ENCODE measurements at regions not wholly inside any gene's neighbourhood (a gene's known extent, or its start where the extent isn't known, plus 50 kb on each side); places are given as distances from the start of the nearest gene placed in this dataset.

GRCh38 chr11:130670200-130670599 is 221.8 kb downstream of the ADAMTS15 start:
- ChIA-PET POLR2A (ENCODE audit: low non-redundant PET) (no interaction called here), CTCF (no interaction called here)
- TF ChIP-seq CTCF (conservative IDR thresholded peaks at IDR 0.05; ENCODE audit: low read depth): no peak
- no peak overlapping the region for H3K27ac ChIP-seq
- DNase-seq (ENCODE audit: low spot score): no peak

- no peak for DNase-seq (ENCODE audit: low spot score)
- CTCF ChIA-PET: no interaction called here
- TF ChIP-seq CTCF (conservative IDR thresholded peaks at IDR 0.05; ENCODE audit: low read depth): no peak
- peak overlapping the region; percentile 37 for H3K27ac ChIP-seq
- POLR2A ChIA-PET (ENCODE audit: low non-redundant PET): no interaction called here
Observed at GRCh38 chr11:130671801-130672700, 223.6 kb downstream of the ADAMTS15 start.

DNA sequence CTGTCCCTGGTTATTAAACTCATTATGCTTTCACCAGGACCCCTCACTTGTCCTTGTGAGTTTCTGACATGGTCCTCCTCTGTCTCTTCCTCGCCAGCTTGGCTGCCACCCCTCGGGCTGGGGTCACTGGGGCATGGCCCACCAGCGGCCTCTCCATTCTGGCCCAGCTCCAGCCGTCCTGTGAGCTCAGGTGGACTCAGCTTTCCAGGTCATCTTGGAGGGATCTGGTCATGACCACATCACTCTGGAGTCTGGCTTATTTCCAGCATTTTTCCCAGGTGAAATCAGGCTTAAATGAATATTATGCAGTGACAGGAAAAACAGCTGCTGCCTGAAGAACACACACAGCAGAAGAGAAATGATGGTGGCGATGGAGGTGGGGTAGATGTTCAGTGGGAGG is 224.5 kb downstream of the ADAMTS15 start:
- DNase-seq (ENCODE audit: low spot score): no peak
- peak overlapping the region; percentile 37 for H3K27ac ChIP-seq
- no peak for TF ChIP-seq CTCF (conservative IDR thresholded peaks at IDR 0.05; ENCODE audit: low read depth)
- CTCF ChIA-PET: interaction anchor here (0.6 kb wide), 1 partner anchor 15 kb away, joined by 4 read pairs; no protein-coding TSS in a partner anchor
- POLR2A ChIA-PET (ENCODE audit: low non-redundant PET): no interaction called here

GRCh38 chr11:130673698-130674097 is 225.3 kb downstream of the ADAMTS15 start:
- ChIA-PET CTCF (interaction anchor here (0.6 kb wide), 1 partner anchor 16 kb away, joined by 4 read pairs; no protein-coding TSS in a partner anchor), POLR2A (ENCODE audit: low non-redundant PET) (no interaction called here)
- H3K27ac ChIP-seq: no peak overlapping the region
- no peak for DNase-seq (ENCODE audit: low spot score)
- no peak for TF ChIP-seq CTCF (conservative IDR thresholded peaks at IDR 0.05; ENCODE audit: low read depth)

DNA sequence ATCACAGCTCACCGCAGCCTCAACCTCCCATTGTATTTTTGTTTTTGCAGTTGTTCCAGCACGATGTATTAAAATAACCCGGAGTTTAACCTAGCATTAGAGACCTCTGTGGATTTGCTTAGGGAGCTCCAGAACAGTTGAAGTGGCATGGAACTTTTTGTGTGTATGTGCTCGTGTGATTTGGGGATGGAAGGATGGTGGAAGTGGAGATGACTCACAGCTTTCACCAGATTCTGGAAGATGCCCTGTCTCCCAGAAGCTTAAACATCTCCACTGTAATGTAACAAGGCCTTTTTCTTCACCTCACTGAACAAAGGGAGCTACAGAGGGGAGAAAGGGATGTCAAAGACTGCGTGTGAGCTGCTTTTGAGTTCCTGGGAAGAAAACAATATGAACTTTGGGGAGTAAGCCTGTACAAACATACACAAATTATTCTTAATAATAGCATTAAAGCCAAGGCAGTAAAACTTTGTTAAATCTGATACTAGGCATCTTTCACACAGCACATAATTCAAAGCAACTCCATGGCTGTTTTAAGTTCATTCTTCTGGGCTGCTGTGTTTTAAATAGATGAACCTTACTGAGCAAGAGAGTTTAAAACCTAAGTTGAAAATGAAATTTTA is 226.4 kb downstream of the ADAMTS15 start:
- ChIA-PET POLR2A (ENCODE audit: low non-redundant PET) (no interaction called here), CTCF (interaction anchor here (0.6 kb wide), 2 partner anchors 12 to 271 kb away, joined by 3 to 5 read pairs; no protein-coding TSS in a partner anchor)
- no peak for TF ChIP-seq CTCF (conservative IDR thresholded peaks at IDR 0.05; ENCODE audit: low read depth)
- DNase-seq (ENCODE audit: low spot score): no peak
- no peak overlapping the region for H3K27ac ChIP-seq

- no peak overlapping the region for H3K27ac ChIP-seq
Observed at GRCh38 chr11:130675371-130675821, 227.0 kb downstream of the ADAMTS15 start.

More at GRCh38 chr11:130675371-130675821, 227.0 kb downstream of the ADAMTS15 start:
- CTCF ChIA-PET: interaction anchor here (0.6 kb wide), 1 partner anchor 11 kb away, joined by 3 read pairs; no protein-coding TSS in a partner anchor
- no peak for TF ChIP-seq CTCF (conservative IDR thresholded peaks at IDR 0.05; ENCODE audit: low read depth)
- POLR2A ChIA-PET (ENCODE audit: low non-redundant PET): no interaction called here
- DNase-seq (ENCODE audit: low spot score): no peak

Measured in RWPE1 (cell line).